HG03439 (cell line): ENCODE measurements at regions not wholly inside any gene's neighbourhood (a gene's known extent, or its start where the extent isn't known, plus 50 kb on each side); places are given as distances from the start of the nearest gene placed in this dataset.

ENCODE experiments used
- ATAC-seq: cut with Tn5 transposase; IDR thresholded peaks from one replicate; pipeline ENCODE4 v1.9.1; 2021; ENCODE audit warnings: mild to moderate bottlenecking, moderate library complexity; ENCODE audit not compliant: unreplicated experiment

GRCh38 chr20:6693178-6693807 lies 74.2 kb upstream of the BMP2 start:
- ATAC-seq, result no peak

GRCh38 chr20:6692566-6693173 lies 74.8 kb upstream of the BMP2 start:
- no peak for ATAC-seq

GRCh38 chr20:6691516-6691915 lies 76.0 kb upstream of the BMP2 start:
- no peak for ATAC-seq

GRCh38 chr20:6689339-6689973 lies 78.0 kb upstream of the BMP2 start:
- no peak for ATAC-seq

GRCh38 chr20:6686171-6686570 lies 81.3 kb upstream of the BMP2 start:
- no peak for ATAC-seq

GRCh38 chr20:6685626-6686025 lies 81.9 kb upstream of the BMP2 start:
- no peak for ATAC-seq

- ATAC-seq, result no peak
Observed at GRCh38 chr20:6685181-6685582, 82.3 kb upstream of the BMP2 start.

- ATAC-seq, result no peak
Observed at GRCh38 chr20:6683021-6683977, 84.2 kb upstream of the BMP2 start.

GRCh38 chr20:6680854-6681253 lies 86.6 kb upstream of the BMP2 start:
- ATAC-seq, result no peak

GRCh38 chr20:6680441-6680840 lies 87.0 kb upstream of the BMP2 start:
- no peak for ATAC-seq

GRCh38 chr20:6679086-6679485 lies 88.4 kb upstream of the BMP2 start:
- no peak for ATAC-seq

- ATAC-seq, result no peak
Observed at GRCh38 chr20:6678101-6678500, 89.4 kb upstream of the BMP2 start.

GRCh38 chr20:6674831-6675230 lies 92.7 kb upstream of the BMP2 start:
- no peak for ATAC-seq

GRCh38 chr20:6673071-6673470 lies 94.4 kb upstream of the BMP2 start:
- no peak for ATAC-seq

- no peak for ATAC-seq
Observed at GRCh38 chr20:6671829-6672228, 95.7 kb upstream of the BMP2 start.

- no peak for ATAC-seq
Observed at GRCh38 chr20:6668546-6668945, 98.9 kb upstream of the BMP2 start.

- no peak for ATAC-seq
Observed at GRCh38 chr20:6665621-6666355, 101.7 kb upstream of the BMP2 start.

- ATAC-seq, result no peak
Observed at GRCh38 chr20:6665161-6665560, 102.3 kb upstream of the BMP2 start.

- no peak for ATAC-seq
Observed at GRCh38 chr20:6664574-6664973, 102.9 kb upstream of the BMP2 start.

GRCh38 chr20:6663751-6664388 lies 103.6 kb upstream of the BMP2 start:
- no peak for ATAC-seq
